SW 1271 (cell line): ENCODE measurements at regions not wholly inside any gene's neighbourhood (a gene's known extent, or its start where the extent isn't known, plus 50 kb on each side); places are given as distances from the start of the nearest gene placed in this dataset.
"Not testable (repeated sequence)": the region's sequence is repeated elsewhere in the genome, so short reads cannot be mapped to it uniquely, and the experiment has no call there.

Experiments used
- DNase-seq, 2 experiments: peaks; one replicate each; lab custom pipeline; 2025; lab: John Stamatoyannopoulos, UW

- DNase-seq: no peak
Observed at GRCh38 chr14:23694949-23695663, 58.9 kb downstream of the DHRS2 start.

- no peak for DNase-seq
Observed at GRCh38 chr14:23695664-23695999, 59.5 kb downstream of the DHRS2 start.

DNA sequence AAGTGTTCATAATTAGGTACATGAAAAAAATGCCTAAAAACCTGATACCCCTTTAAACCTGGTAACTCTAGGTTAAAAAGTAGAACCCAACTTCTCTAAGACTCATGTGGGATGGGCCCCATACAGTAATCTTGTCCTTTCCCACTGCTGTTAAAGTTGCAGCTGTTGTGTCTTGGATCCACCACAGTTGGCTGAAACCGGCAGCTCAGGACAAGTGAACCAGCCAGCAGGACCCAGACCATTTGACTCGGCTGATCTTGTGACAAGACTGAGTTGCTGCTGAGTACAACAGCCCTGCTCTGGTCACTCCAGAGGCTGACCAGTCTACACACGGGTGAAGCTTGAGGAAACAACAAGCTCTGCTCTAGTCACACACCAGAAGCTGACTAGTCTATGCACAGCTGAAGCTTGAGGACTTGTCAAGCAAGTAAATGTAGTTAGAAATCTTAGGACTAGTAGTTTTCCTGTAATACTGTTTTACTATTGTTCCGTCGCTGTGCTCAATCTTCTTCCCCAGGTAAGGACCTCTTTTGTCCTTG is 60.6 kb downstream of the DHRS2 start:
- DNase-seq: no peak

DNA sequence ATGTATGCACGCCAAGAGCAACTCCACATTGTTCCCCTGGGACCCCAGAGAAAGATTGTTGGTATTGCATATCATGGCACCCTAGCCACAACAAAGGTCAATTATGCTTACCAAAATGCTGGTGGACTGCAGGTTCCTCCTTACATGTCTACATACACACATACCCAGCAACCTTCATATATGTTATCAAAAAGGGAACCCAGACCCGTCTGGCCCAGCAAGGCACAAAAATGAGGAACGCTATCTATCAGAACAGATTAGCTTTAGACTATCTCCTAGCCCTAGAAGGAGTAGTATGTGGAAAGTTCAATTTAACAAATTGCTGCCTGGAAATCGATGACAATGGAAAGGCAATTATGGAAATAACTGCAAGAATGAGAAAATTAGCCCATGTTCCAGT is 61.5 kb downstream of the DHRS2 start:
- no peak for DNase-seq

GRCh38 chr14:23702656-23703426 is 66.7 kb downstream of the DHRS2 start:
- DNase-seq: no peak

DNA sequence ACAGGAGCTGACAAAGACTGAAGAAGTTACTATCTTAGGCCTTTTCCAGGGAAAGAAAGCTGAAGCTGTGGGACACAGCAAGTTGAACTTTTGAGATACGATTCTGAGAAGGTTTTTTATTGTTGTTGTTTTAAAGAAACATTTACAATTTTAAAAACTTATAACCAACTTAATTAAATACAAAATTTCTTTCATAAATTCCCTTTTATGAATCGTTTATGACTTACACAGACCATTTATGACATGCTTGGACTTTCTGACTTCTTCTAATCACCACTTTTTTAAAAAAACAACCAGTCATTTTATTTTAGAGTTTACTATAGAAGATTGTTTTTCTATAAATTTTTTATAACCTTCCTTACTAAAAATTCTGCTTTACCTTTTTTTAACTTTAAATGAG is 68.7 kb downstream of the DHRS2 start:
- DNase-seq: peak in 1 of 2 experiments; percentile 21

- no peak for DNase-seq
Observed at GRCh38 chr14:23707415-23707814, 71.3 kb downstream of the DHRS2 start.

- DNase-seq: no peak
Observed at GRCh38 chr14:23708343-23708742, 72.2 kb downstream of the DHRS2 start.

DNA sequence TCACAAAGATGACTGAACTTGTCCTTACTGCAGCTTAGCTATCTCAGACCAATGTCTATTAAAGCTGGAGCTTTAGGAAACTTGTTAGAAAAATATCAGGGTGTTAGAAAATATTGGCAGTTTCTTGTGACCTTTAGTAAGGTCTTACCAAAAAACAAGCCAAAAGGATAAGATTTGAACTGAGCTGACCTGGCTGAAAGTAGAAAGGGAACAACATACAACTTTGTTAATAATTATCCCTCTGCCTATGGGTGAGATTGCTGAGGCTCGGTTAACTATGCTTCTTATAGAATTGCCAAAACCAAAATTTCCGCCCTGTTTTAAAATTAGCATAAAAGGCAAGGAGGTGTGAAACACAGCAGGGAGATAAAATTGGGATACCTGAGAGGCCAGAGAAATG is 73.8 kb downstream of the DHRS2 start:
- DNase-seq: no peak

GRCh38 chr14:23712287-23712686 is 76.1 kb downstream of the DHRS2 start:
- DNase-seq: no peak

DNA sequence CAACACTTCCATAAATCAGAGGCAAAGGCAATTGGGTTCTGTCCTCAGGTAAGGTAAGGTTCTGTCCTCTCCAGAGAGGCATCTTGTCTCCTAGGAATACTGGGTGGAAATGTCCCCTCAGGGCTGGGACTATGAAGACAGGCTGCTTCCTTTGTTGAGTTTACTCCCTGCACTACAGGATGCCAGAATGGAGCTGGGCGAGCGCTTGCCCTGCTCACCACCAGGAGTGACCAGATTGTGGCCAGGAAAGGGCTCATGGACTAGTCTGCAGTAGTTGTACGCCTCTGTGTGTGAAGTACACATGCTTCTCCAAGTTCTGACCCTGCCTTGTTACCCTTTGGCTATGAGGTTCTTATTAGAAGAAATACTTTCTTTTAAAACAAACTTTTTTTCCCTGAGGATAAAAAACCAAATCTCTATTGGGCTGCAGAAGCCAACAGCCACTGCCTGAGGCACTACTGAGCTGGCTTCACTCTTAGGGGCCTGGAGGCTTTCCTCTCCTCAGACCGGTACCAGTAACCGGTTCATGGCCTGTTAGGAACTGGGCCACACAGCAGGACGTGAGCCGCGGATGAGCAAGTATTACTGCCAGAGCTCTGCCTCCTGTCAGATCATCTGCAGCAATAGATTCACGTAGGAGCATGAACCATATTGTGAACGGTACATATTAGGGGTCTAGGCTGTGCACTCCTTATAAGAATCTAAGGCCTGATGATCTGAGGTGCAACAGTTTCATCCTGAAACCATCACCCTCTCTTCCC is 83.2 kb downstream of the DHRS2 start:
- no peak for DNase-seq

DNA sequence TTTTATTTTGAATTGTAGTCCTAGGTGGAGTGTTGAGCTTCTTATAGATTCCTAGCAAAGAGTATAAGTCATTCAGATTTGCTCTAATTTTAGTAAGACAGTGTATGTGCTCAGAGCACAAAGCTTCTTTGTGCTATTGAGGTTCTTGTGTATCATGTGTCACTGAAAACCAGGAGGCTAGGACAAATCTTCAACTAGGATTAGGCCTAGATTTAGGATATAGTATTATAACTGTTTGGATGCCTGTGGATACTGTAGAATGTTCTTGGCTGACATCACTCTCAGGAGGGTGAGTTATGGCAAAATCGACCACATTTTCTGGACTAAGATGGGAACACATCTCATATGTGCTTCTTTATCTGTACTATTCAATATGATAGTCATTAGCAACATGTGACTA is 86.5 kb downstream of the DHRS2 start:
- DNase-seq: no peak

- no peak for DNase-seq
Observed at GRCh38 chr14:23723911-23724310, 87.7 kb downstream of the DHRS2 start.

- DNase-seq: no peak
Observed at GRCh38 chr14:23725528-23725927, 89.4 kb downstream of the DHRS2 start.

DNA sequence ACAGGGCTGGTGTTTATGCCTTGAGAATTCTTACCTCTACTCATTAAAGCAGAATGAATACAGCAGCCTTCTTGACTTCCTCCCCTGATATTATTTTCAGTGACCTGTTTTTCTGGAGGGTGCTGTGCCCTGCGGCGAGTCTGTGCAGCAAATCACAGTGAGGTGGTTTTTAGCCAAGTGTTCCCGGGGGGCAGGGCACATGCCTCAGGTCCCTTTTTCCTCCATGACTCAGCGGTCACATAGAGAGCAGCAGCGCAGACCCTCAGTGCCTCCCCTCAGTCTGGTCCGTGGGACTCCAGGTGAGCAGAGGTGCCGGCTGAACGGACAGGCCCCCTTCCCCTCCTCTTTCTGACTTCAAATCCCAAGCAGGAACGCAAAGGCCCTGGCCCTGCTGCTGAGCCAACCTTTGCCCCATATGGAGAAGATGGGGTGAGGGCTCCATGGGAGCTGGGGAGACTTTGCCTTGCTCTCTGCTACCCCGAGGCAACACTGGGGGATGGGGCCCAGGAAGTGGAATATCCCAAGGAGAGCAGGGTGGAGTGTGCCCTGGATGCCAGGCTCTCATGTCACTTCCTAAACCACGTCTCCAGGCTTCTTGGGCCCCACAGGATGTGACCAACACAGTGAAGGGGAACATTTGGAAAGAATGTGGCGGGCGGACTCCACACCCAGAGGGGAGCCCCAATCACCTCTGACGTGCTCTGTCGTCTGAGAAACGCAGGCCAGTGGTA is 90.0 kb downstream of the DHRS2 start:
- no peak for DNase-seq

DNA sequence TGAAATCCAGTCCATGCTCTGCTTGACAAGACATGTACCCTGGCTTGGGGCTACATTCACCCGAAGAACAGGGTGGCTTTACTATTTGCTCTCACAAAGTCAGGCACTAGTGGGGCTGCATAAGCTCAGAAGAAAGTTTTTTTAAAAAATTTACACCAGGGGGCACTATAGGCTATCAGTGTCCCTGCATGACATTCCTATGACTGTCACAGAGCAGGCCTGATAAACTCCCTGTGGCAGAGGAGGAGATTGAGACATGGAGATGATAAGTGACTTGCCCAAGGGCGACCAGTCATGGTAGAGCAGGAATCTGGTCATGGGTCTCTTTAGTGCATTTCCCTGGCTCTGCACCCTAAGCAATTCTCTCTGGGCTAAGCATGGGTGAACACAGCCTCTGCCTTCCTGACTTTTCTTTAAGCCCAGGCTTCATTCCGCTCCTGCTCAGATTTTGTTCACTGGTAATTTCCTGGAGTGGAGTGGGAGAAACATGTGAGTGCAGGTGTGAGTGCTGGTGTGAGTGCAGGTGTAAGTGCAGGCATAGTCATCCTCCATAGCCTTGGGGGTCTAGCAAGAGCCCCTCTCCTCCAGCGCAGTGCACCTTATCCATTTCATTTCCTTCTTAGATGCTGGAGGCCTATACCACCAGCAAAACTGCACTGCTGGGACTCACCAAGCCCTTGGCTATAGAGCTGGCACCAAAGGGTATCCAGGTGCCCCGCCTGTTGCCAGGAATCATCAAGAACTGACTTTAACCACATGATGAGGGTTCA is 91.6 kb downstream of the DHRS2 start:
- DNase-seq: peak; percentile 26 to 70

DNA sequence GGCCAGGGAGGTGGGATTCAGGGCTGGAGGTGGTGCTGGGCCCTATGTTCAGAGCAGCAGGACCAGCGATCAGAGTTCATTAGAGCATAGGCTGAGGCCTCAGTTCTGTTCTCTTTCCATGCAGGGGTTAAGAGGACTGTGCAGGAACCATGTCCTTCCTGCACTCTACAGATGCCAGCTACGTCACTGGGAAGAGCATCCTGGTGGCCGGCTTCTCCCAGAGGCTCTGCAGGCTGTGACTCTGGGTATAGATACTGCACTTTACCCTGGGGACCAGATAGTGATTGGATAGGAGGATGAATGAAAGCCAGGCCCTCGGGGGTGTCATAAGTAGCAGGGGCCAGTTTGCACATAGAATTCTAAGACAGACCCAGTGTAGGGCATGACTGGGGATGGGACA is 92.6 kb downstream of the DHRS2 start:
- DNase-seq: no peak

DNA sequence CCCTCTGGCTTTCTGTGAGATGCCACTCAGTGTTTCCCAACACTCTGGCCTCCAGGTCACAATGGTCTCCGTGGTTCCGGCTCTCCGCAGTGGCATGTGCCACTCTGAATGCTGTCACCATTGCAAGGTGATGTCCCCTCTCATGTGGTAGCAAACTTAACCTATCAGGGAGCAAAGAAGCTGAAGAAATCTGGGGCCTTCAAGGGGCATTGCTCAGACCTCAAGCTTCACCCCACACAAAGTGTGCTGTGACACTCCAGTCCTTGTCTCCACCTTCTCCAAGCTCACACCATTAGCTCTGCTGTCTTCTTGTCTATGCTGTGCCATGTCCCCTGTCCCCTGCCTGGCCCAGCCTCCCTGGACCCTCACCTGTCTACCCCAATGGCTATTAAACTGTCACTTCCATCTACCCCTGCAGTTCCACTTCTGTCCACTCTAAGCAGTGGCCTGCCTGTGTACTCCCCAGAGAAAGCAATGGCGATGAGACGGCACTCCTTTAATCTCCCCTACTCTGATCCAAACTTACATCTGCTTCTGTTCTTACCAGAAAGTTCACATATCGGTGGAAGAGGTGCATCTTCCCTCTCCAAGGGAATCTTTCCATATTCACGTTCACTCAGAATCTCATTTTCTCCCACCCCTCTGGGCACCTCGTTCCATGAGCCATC is 93.7 kb downstream of the DHRS2 start:
- no peak for DNase-seq

DNA sequence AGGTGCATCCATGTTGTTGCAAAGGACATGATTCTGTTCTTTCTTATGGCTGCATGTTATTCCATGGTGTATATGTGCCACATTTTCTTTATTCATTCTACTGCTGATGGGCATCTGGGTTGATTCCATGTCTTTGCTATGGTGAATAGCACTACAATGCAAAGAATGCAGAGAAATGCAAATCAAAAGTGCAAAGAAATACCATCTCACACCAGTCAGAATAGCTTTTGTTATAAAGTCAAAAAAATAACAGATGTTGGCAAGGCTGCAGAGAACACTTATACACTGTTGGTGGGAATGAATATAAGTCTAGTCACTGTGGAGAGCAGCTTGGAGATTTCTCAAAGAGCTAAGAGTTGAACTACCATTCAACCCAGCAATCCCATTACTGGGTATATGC is 99.2 kb downstream of the DHRS2 start:
- DNase-seq: no peak

DNA sequence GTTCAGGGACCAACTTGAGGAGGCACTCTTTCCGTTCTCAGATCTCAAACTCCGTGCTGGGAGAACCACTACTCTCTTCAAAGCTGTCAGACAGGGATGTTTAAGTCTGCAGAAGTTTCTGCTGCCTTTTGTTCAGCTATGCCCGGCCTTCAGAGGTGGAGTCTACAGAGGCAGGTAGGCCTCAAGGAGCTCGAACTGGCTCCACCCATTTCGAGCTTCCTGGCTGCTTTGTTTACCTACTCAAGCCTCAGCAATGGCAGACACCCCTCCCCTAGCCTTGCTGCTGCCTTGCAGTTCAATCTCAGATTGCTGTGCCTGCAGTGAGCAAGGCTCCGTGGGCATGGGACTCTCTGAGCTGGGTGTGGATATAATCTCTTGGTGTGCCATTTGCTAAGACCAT is 108.2 kb downstream of the DHRS2 start:
- not testable (repeated sequence) for DNase-seq

DNA sequence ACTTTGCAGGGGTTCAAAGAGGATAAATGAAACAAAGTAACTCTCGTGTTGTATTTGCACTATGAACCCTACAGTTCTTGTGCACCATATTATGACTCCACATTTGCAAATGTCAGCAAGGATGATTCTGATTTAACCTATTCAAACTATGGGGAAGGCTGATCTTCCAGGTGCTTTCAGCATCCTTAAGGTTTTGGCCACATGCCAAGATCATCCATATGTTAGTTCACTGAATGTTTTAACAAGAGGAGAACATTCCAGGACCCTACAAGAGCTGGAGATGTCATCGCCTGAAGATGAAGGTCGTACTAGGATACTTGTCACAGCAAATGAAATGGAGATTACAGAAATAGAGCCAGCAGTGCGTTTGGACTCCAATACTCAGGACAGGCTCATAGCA is 114.2 kb downstream of the DHRS2 start:
- DNase-seq: no peak
